ENCODE measurements at regions not wholly inside any gene's neighbourhood (a gene's known extent, or its start where the extent isn't known, plus 50 kb on each side); places are given as distances from the start of the nearest gene placed in this dataset.

GRCh38 chr5:92472981-92473566 is 1090.0 kb upstream of the ARRDC3 start:
- no peaks in the 10 kb centered on the region for H4K20me1 ChIP-seq (ENCODE audit: insufficient read depth)
- no peak overlapping the region for H2AFZ ChIP-seq (ENCODE audit: low read depth, low read length)
- H3F3A ChIP-seq (ENCODE audit: insufficient read depth, low read length, poor library complexity, severe bottlenecking): peaks cover under 1% of the 10 kb centered on the region
- H3K36me3 ChIP-seq (ENCODE audit: insufficient read depth, low read length): no peaks in the 10 kb centered on the region
- H3K9ac ChIP-seq (ENCODE audit: low read length): no peak overlapping the region
- H3K79me2 ChIP-seq (replicated peaks; ENCODE audit: insufficient read depth, low read length): no peaks in the 10 kb centered on the region
- no peaks in the 10 kb centered on the region for H3K27me3 ChIP-seq (ENCODE audit: insufficient read depth, low read depth, low read length)
- H3K9me3 ChIP-seq (ENCODE audit: low read length): peaks cover 4% of the 10 kb centered on the region
- H3K4me3 ChIP-seq (ENCODE audit: low read length): no peak overlapping the region
- H3K4me2 ChIP-seq (ENCODE audit: low read length): no peak overlapping the region
- TF ChIP-seq TAF1 (IDR thresholded peaks at IDR 0.05; ENCODE audit: low read depth): no peak
- H3K9me2 ChIP-seq (ENCODE audit: insufficient read depth, low read length): no peaks in the 10 kb centered on the region
- H3K27ac ChIP-seq (ENCODE audit: low read length): no peak overlapping the region

GRCh38 chr5:92471861-92472260 is 1088.7 kb upstream of the ARRDC3 start:
- Histone ChIP-seq H3K27ac (ENCODE audit: low read length) (no peak overlapping the region), H3K9ac (ENCODE audit: low read length) (no peak overlapping the region), H3K9me3 (ENCODE audit: low read length) (peaks cover 4% of the 10 kb centered on the region), H3K79me2 (replicated peaks; ENCODE audit: insufficient read depth, low read length) (no peaks in the 10 kb centered on the region), H3K4me3 (ENCODE audit: low read length) (no peak overlapping the region), H3K27me3 (ENCODE audit: insufficient read depth, low read depth, low read length) (no peaks in the 10 kb centered on the region), H4K20me1 (ENCODE audit: insufficient read depth) (no peaks in the 10 kb centered on the region), H2AFZ (ENCODE audit: low read depth, low read length) (no peak overlapping the region), H3K36me3 (ENCODE audit: insufficient read depth, low read length) (no peaks in the 10 kb centered on the region), H3F3A (ENCODE audit: insufficient read depth, low read length, poor library complexity, severe bottlenecking) (peaks cover 5% of the 10 kb centered on the region), H3K4me2 (ENCODE audit: low read length) (no peak overlapping the region), H3K9me2 (ENCODE audit: insufficient read depth, low read length) (no peaks in the 10 kb centered on the region)
- TF ChIP-seq REST (IDR thresholded peaks at IDR 0.05; ENCODE audit: borderline replicate concordance) (no peak), MXI1 (conservative IDR thresholded peaks at IDR 0.05; ENCODE audit: poor library complexity, severe bottlenecking) (no peak), SMC3 (conservative IDR thresholded peaks at IDR 0.05; ENCODE audit: poor library complexity) (no peak), RAD21 (conservative IDR thresholded peaks at IDR 0.05) (no peak), TAF1 (IDR thresholded peaks at IDR 0.05; ENCODE audit: low read depth) (no peak), POLR2AphosphoS5 (IDR thresholded peaks at IDR 0.05) (no peak), EZH2 (IDR thresholded peaks at IDR 0.05; ENCODE audit: borderline replicate concordance, insufficient read depth, low read length, poor library complexity, severe bottlenecking) (no peak), CTCF (IDR thresholded peaks at IDR 0.05; ENCODE audit: poor library complexity, severe bottlenecking) (no peak), EP300 (conservative IDR thresholded peaks at IDR 0.05; ENCODE audit: poor library complexity, severe bottlenecking) (no peak)

GRCh38 chr5:92470770-92471169 is 1087.7 kb upstream of the ARRDC3 start:
- Histone ChIP-seq H3K27ac (ENCODE audit: low read length) (no peak overlapping the region), H4K20me1 (ENCODE audit: insufficient read depth) (no peaks in the 10 kb centered on the region), H3K9me3 (ENCODE audit: low read length) (peaks cover 4% of the 10 kb centered on the region), H3K27me3 (ENCODE audit: insufficient read depth, low read depth, low read length) (no peaks in the 10 kb centered on the region), H3K4me3 (ENCODE audit: low read length) (no peak overlapping the region), H3K36me3 (ENCODE audit: insufficient read depth, low read length) (no peaks in the 10 kb centered on the region), H2AFZ (ENCODE audit: low read depth, low read length) (no peak overlapping the region), H3K79me2 (replicated peaks; ENCODE audit: insufficient read depth, low read length) (no peaks in the 10 kb centered on the region), H3K4me2 (ENCODE audit: low read length) (no peak overlapping the region), H3K9me2 (ENCODE audit: insufficient read depth, low read length) (no peaks in the 10 kb centered on the region), H3K9ac (ENCODE audit: low read length) (no peak overlapping the region), H3F3A (ENCODE audit: insufficient read depth, low read length, poor library complexity, severe bottlenecking) (peaks cover 5% of the 10 kb centered on the region)
- TF ChIP-seq SMC3 (conservative IDR thresholded peaks at IDR 0.05; ENCODE audit: poor library complexity): no peak
- TF ChIP-seq TAF1 (IDR thresholded peaks at IDR 0.05; ENCODE audit: low read depth): no peak
- no peak for TF ChIP-seq CTCF (IDR thresholded peaks at IDR 0.05; ENCODE audit: poor library complexity, severe bottlenecking)
- TF ChIP-seq POLR2AphosphoS5 (IDR thresholded peaks at IDR 0.05): no peak
- TF ChIP-seq MXI1 (conservative IDR thresholded peaks at IDR 0.05; ENCODE audit: poor library complexity, severe bottlenecking): no peak
- TF ChIP-seq REST (IDR thresholded peaks at IDR 0.05; ENCODE audit: borderline replicate concordance): no peak
- TF ChIP-seq RAD21 (conservative IDR thresholded peaks at IDR 0.05): no peak
- no peak for TF ChIP-seq EP300 (conservative IDR thresholded peaks at IDR 0.05; ENCODE audit: poor library complexity, severe bottlenecking)
- no peak for TF ChIP-seq EZH2 (IDR thresholded peaks at IDR 0.05; ENCODE audit: borderline replicate concordance, insufficient read depth, low read length, poor library complexity, severe bottlenecking)
